SH-SY5Y (cell line): ENCODE measurements at regions not wholly inside any gene's neighbourhood (a gene's known extent, or its start where the extent isn't known, plus 50 kb on each side); places are given as distances from the start of the nearest gene placed in this dataset.

ENCODE experiments used
- GATA2 ChIP-seq: IDR thresholded peaks from 2 replicates; pipeline ENCODE4 v1.6.1; 2011; ENCODE audit warnings: mild to moderate bottlenecking, low read depth, low read length
- GATA3 ChIP-seq: IDR thresholded peaks from 2 replicates; pipeline ENCODE4 v1.6.1; 2011; ENCODE audit warnings: low read depth, mild to moderate bottlenecking, low read length, moderate library complexity

GRCh38 chr18:38747153-38747552 is 1181.6 kb upstream of the CELF4 start:
- TF ChIP-seq GATA3: no peak
- no peak for TF ChIP-seq GATA2
